Umbilical cord (tissue), 1 donor: ENCODE measurements at regions not wholly inside any gene's neighbourhood (a gene's known extent, or its start where the extent isn't known, plus 50 kb on each side); places are given as distances from the start of the nearest gene placed in this dataset.

ENCODE experiments used
- DNase-seq: peaks from one replicate; pipeline ENCODE4 v3.0.0-alpha.2; 2015; ENCODE audit warnings: low spot score

- DNase-seq = no peak
Observed at GRCh38 chr4:117324851-117325491, 239.6 kb upstream of the TRAM1L1 start.

GRCh38 chr4:117326091-117326490, 240.7 kb upstream of the TRAM1L1 start:
- no peak for DNase-seq

GRCh38 chr4:117327491-117327890, 242.1 kb upstream of the TRAM1L1 start:
- no peak for DNase-seq

DNA sequence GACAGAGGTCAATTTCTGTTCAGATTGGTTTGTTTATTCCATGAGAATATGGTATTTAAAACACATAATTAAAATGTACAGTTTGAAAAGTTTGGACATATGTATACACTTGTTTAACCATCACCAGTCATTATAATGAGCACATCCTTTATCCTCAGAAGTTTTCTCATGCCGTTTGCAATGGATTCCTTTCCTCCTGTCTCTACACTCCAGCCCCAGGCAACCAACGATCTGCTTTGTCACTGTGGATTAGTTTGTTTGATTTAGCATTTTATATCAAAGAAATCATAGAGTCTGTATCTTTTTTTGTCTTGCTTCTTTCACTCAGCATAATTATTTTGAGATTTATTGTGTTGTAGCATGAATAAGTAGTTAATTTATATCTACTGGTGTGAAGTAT, 243.0 kb upstream of the TRAM1L1 start:
- no peak for DNase-seq

DNA sequence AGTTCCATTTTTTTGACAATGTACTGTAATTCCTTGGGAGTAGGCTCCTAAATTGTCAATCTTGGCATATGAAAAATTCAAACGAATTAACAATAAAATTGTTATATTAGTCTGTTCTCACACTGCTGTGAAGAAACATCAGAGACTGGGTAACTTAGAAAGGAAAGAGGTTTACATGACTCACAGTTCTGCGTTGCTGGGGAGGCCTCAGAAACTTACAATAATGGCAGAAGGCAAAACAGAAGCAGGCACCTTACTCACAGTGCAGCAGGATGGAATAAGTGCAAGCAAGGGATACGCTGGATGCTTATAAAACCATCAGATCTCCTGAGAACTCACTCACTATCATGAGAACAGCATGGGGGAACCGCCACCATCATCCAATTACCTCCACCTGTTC, 246.4 kb upstream of the TRAM1L1 start:
- DNase-seq = no peak

DNA sequence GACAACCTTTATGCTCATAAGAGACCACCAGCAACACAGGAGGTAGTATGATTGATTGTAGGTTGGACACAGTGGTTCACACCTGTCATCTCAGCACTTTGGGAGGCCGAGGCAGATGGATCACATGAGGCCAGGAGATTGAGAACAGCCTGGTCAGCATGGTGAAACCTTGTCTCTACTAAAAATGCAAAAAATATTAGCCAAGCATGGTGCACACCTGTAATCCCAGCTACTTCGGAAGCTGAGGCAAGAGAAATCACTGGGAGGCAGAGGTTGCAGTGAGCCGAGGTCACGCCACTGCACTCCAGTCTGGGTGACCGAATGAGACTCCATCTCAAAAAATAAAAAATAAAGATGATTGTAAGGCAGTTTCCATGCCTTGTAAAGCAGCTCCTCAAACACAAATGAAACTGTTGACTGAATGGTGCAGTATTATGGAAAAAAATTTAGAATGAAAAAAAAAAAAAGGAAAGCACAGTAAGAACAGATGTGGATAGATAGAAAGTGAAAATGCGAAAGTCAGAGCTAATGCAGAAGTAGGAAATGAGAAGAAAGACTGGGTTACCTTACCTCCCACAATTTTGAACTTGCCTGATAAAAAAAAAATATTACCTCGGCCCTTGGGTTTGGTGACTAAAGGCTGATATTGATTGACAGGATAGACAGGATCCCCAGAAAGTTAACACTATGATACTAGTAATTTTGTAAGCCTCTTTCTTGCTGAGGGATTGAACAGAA, 249.2 kb upstream of the TRAM1L1 start:
- no peak for DNase-seq

GRCh38 chr4:117357437-117357836, 272.1 kb upstream of the TRAM1L1 start:
- no peak for DNase-seq

DNA sequence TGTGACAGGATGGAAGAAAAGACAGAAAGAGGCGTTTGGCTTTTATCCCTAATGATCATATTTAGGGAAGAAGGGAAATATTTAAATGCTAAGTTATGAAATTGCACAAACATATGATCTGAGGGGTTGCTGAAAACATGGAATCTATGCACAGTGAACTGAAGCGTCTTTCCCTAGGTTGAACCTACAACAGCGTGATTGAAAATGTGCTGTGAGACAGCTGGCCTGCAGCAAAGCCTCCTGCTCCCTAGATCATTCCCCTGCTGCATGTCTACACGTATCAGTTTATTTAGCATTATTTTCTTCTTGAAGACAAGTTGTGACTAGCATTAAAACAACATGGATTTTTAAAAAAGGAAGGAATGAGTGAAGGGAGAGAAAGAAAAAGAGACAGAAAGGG, 272.5 kb upstream of the TRAM1L1 start:
- no peak for DNase-seq

- DNase-seq = no peak
Observed at GRCh38 chr4:117370944-117371668, 285.7 kb upstream of the TRAM1L1 start.

- DNase-seq = no peak
Observed at GRCh38 chr4:117375101-117375500, 289.7 kb upstream of the TRAM1L1 start.

DNA sequence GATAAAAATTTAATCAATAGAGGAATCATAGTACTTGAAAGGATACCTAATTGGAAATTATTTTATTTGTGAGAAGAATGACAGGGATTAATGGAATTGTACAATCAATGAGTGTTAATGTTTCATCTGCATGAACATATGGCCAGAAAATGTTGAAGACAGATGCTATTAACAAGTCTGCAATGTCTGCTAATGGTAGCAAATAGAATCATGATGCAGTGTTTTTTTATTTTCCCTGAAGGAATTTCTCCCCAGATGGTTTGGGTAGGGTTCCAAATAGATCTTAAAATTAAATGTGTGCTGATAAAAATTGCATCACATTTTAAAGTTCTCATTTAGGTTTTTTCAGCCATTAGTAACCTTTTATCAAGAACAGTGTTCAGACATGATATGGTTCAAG, 291.3 kb upstream of the TRAM1L1 start:
- no peak for DNase-seq

DNA sequence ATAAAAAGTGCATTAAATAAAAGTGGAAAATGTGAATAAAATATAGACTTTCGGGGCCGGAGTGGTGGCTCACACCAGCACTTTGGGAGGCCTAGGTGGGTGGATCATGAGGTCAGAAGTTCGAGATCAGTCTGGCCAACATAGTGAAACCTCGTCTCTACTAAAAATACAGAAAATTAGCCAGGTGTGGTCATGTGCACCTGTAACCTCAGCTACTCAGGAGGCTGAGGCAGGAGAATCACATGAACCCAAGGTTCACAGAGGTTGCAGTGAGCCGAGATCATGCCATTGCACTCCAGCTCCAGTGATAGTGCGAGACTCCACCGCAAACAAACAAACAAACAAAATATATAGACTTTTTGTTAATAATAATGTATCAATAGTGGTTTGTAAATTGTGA, 293.6 kb upstream of the TRAM1L1 start:
- DNase-seq = no peak

GRCh38 chr4:117383468-117383867, 298.1 kb upstream of the TRAM1L1 start:
- DNase-seq = no peak

GRCh38 chr4:117385526-117385925, 300.1 kb upstream of the TRAM1L1 start:
- DNase-seq = no peak

DNA sequence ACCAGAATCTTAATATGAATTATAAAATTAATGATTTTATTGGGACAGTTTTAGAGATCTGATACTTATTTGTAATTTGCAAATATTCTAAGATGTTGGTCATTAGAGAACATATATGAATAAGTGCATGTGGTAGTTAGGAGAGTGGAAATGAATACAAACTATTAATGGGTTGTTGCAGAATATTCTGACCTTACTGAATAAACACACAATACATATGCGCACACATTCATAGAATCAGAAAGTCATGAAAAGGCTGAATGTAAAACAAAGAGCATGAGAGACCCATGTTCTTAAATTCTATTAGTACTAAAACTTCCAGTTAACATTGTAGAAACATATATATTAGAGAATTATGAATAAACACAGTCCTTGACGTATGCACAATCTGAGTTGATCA, 301.7 kb upstream of the TRAM1L1 start:
- DNase-seq = no peak

DNA sequence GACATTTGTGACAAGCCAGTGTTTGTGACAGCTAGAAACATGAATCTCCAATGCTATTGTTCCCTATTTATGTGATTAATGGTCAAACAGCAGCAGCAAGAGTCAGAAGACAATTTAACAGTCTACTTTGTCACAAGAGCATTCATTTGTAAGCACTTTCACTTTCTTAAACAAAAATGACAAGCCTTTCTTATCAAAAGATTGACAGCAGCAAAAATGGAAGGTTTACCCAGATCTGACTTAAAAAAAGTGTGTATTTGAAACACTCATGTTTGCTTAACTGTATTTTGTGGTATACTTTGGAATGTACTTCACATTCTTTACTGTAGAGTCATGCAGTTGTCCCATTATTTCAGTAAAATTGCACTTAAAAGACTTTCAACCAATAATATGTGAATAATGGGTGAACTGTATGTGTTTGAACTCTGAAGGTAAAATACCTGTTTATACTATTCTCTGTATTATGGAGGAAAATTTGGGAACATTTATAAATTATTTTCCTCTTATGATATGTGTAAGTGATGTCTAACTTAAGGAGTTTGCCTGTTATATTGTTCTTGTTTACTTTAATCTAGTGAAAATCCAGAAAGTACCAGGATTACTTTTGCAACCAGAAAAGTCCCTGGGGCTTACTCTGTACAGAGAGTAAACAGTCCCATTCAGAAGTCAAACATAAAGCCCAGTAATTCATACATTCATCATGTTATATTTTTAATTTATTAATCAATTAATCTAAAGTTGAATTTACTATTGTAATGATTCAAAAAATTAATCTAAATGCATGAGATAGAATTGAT, 314.9 kb upstream of the TRAM1L1 start:
- DNase-seq = peak; percentile 39

- no peak for DNase-seq
Observed at GRCh38 chr4:117412661-117413060, 327.3 kb upstream of the TRAM1L1 start.

- DNase-seq = no peak
Observed at GRCh38 chr4:117417856-117418255, 332.5 kb upstream of the TRAM1L1 start.

- no peak for DNase-seq
Observed at GRCh38 chr4:117420948-117421347, 335.6 kb upstream of the TRAM1L1 start.

- DNase-seq = no peak
Observed at GRCh38 chr4:117421706-117422105, 336.3 kb upstream of the TRAM1L1 start.

DNA sequence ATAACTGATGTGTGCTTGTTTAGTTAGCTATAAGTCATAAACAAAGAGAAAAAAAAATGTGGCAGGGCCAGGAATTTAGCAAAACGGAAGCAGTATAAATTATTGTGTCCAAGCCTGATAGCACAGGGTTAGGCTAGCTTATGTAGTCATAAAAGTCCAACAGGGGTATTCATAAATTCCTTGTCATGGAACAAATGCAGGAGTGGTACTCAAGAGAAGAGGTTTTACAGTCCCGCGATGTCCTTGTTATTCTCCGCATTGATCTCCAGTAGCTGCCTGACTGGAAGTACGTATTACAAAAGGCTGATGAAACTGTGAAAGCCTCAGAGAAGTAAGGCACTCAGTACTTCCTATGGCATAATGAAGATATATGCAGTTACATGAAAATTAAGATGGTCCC, 336.9 kb upstream of the TRAM1L1 start:
- no peak for DNase-seq

DNA sequence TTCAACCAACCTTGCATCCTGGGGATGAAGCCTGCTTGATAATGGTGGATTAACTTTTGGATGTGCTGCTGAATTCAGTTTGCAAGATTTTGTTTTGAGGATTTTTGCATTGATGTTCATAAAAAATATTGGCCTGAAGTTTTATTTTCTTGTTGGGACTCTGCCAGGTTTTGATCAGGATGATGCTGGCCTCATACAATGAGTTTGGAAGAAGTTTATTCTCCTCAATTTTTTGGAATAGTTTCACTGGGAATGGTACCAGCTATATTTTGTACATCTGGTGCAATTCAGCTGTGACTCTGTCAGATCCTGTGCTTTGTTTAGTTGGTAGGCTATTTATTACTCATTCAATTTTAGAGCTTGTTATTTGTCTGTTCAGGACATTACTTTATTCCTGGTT, 340.3 kb upstream of the TRAM1L1 start:
- DNase-seq = no peak
